Cardiac muscle cell (in vitro differentiated cells and primary cell): ENCODE measurements at regions not wholly inside any gene's neighbourhood (a gene's known extent, or its start where the extent isn't known, plus 50 kb on each side); places are given as distances from the start of the nearest gene placed in this dataset.

Source experiments
- DNase-seq, 2 donors: peaks; one replicate each; pipeline versions ENCODE4 v3.0.0 to v3.0.0-alpha.2; 2010 to 2017; ENCODE audit warnings: low read depth in 1 of 2, low spot score in 1 of 2
- H3K27ac ChIP-seq: fragments of 200-600 bp; sonication (generic); 2 replicates; pipeline ENCODE4 v1.5.1; 2016
- H3K27me3 ChIP-seq: fragments of 200-600 bp; sonication (generic); 2 replicates; pipeline ENCODE4 v1.6.0; 2016; ENCODE audit warnings: control low read depth
- H3K36me3 ChIP-seq: fragments of 200-600 bp; sonication (generic); 2 replicates; pipeline ENCODE4 v1.5.1; 2016; ENCODE audit warnings: control low read depth
- H3K4me1 ChIP-seq: fragments of 200-600 bp; sonication (generic); 2 replicates; pipeline ENCODE4 v1.8.1; 2017; ENCODE audit warnings: low read depth, mild to moderate bottlenecking, mixed run types
- H3K4me3 ChIP-seq: fragments of 200-600 bp; sonication (generic); 2 replicates; pipeline ENCODE4 v1.5.1; 2016; ENCODE audit warnings: mild to moderate bottlenecking
- H3K9me3 ChIP-seq: fragments of 200-600 bp; sonication (generic); 2 replicates; pipeline ENCODE4 v1.5.1; 2017; ENCODE audit warnings: low read depth, mild to moderate bottlenecking, control low read depth
- TF ChIP-seq, protein P1 (sequence below): IDR thresholded peaks from 2 replicates; pipeline ENCODE4 v1.5.1; 2012; ENCODE audit warnings: low read depth, mild to moderate bottlenecking, low read length

DNA sequence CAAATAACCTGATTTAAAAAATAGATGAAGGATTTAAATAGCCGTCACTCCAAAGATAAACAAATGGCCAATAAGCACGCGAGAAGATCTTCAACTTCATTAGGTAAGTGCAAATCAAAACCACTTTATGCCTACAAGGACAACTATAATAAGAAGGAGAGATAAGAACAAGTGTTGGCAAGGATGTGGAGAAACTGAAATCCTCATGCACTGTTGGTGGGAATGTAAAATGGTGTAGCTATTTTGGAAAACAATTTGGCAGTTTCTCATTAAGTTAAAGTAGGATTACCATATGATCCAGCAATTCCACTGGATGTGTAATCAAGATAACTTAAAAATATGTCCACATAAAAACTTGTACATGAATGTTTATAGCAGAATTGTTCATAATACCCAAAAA, 64.1 kb downstream of the CXCL12 start:
- Histone ChIP-seq H3K27me3 (peaks cover 13% of the 10 kb centered on the region), H3K4me3 (no peak overlapping the region), H3K27ac (no peak overlapping the region), H3K36me3 (no peaks in the 10 kb centered on the region), H3K4me1 (no peaks in the 10 kb centered on the region), H3K9me3 (no peaks in the 10 kb centered on the region)
- DNase-seq = no peak
- TF ChIP-seq, protein P1, sequence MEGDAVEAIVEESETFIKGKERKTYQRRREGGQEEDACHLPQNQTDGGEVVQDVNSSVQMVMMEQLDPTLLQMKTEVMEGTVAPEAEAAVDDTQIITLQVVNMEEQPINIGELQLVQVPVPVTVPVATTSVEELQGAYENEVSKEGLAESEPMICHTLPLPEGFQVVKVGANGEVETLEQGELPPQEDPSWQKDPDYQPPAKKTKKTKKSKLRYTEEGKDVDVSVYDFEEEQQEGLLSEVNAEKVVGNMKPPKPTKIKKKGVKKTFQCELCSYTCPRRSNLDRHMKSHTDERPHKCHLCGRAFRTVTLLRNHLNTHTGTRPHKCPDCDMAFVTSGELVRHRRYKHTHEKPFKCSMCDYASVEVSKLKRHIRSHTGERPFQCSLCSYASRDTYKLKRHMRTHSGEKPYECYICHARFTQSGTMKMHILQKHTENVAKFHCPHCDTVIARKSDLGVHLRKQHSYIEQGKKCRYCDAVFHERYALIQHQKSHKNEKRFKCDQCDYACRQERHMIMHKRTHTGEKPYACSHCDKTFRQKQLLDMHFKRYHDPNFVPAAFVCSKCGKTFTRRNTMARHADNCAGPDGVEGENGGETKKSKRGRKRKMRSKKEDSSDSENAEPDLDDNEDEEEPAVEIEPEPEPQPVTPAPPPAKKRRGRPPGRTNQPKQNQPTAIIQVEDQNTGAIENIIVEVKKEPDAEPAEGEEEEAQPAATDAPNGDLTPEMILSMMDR = no peak

DNA sequence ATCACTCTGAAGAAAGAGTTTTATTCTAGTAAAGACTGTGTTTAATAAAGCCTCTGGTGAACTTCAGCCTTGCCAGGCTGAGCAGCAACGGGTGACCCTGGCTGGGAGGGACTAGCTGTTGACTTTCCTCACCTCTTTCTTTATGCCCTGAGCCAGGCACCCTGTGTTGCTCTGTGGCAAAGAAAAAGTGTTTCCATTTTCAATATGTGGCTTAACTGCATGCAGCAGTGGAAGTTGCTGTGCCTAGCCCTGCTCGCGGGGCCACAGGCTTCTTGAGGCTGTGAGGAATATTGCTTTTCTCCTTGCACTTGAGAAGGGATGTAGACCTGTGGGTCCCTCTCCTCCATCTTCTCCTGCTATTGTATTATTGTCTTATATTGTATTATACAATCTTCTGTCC, 67.0 kb downstream of the CXCL12 start:
- TF ChIP-seq, protein P1 = no peak
- no peaks in the 10 kb centered on the region for H3K9me3 ChIP-seq
- DNase-seq = no peak
- H3K36me3 ChIP-seq = no peaks in the 10 kb centered on the region
- no peak overlapping the region for H3K27ac ChIP-seq
- peaks cover 5% of the 10 kb centered on the region for H3K4me1 ChIP-seq
- peaks cover 9% of the 10 kb centered on the region for H3K27me3 ChIP-seq
- H3K4me3 ChIP-seq = no peak overlapping the region

DNA sequence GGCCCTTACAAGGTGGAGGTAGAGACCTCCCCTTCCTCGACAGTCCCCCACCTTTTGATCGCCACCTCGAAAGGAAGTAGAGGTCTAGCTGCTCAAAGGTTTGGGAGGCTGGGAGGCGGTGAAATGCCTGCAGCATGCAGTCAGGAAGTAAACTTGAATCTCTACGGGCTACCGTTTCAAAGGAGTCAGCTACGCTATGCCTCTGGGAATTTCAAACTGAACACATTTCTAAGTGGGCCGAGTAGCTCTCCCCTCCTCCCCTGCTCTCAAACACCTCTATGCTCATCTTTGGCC, 68.0 kb downstream of the CXCL12 start:
- H3K9me3 ChIP-seq = no peaks in the 10 kb centered on the region
- H3K4me1 ChIP-seq = peaks cover 12% of the 10 kb centered on the region
- TF ChIP-seq, protein P1 = no peak
- no peak overlapping the region for H3K4me3 ChIP-seq
- H3K27me3 ChIP-seq = peaks cover 9% of the 10 kb centered on the region
- DNase-seq = no peak
- H3K36me3 ChIP-seq = no peaks in the 10 kb centered on the region
- no peak overlapping the region for H3K27ac ChIP-seq

DNA sequence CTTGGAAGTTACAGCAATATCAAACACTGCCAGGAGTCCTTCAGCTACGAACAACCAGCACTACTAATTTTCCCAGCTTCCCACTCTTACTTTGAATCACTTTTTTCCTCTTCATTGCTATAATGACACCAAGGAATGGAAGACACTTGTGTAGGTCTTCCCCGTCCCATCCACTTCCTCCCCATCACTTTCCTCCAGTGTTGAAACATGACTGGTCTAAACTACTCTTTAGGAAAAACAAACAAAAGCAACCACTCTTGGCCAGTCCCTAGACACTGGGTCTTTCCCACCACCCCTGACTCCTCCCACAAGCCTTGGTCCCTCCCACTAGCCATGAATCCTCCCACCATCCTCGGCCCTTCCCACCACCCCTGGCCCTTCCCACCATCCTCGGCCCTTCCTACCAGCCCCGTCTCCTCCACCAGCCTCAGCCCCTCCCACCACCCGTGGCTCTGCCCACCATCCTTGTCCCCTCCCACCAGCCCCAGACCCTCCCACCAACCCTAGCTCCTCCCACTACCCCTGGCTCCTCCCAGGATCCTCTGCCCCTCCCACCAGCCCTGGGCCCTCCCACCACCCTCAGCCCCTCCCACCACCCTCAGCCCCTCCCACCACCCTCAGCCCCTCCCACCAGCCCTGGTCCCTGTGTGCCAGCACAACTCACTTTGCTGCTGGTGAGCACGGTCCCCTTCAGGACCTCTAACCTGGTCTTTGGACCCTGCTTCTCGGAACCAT, 68.5 kb downstream of the CXCL12 start:
- Histone ChIP-seq H3K36me3 (no peaks in the 10 kb centered on the region), H3K4me3 (no peak overlapping the region), H3K9me3 (no peaks in the 10 kb centered on the region), H3K27me3 (peaks cover 9% of the 10 kb centered on the region), H3K27ac (no peak overlapping the region), H3K4me1 (peaks cover 17% of the 10 kb centered on the region)
- DNase-seq = no peak
- TF ChIP-seq, protein P1 = no peak

DNA sequence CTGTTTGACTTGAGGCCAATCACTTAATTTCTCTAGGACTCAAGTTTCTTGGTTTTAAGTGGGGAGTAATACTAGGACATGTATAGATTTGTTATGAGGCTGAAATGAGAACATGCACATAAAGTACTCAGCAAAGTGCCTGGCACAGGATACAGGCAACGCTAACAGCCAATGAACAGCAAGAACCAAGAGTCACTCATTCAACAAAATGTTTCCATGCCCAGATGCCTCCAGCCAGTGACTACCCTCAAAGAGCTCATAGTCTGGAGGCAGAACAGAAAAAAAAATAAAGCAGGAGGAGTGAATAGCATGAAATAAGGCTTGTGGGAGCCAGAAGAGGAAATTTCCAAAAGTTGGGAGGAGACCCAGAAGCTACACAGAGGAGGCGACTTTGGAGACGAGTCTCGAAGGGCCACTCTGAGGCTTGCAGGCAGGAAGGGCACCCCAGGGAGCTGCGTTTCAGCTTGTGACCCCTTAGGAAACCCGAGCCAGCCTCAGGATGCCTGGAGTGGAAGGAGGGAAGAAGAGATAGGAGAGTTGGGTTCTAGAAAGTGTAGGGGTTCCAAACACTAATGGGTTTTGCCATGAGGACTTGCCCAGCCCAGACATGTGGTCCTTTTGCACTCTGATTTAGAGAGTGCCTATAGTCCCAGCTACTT, 70.0 kb downstream of the CXCL12 start:
- H3K27me3 ChIP-seq = peaks cover 9% of the 10 kb centered on the region
- DNase-seq = no peak
- TF ChIP-seq, protein P1 = no peak
- no peak overlapping the region for H3K27ac ChIP-seq
- no peak overlapping the region for H3K4me3 ChIP-seq
- H3K9me3 ChIP-seq = no peaks in the 10 kb centered on the region
- no peaks in the 10 kb centered on the region for H3K36me3 ChIP-seq
- peaks cover 19% of the 10 kb centered on the region for H3K4me1 ChIP-seq
